Neuronal stem cell (in vitro differentiated cells): ENCODE measurements at regions not wholly inside any gene's neighbourhood (a gene's known extent, or its start where the extent isn't known, plus 50 kb on each side); places are given as distances from the start of the nearest gene placed in this dataset.

Experiments
- DNase-seq: peaks from one replicate; pipeline ENCODE4 v3.0.0-alpha.2; 2013; ENCODE audit warnings: low spot score
- H2AFZ ChIP-seq: one replicate; pipeline ENCODE4 v1.6.1; 2013; ENCODE audit warnings: mild to moderate bottlenecking, low read length, inconsistent platforms
- H2AK5ac ChIP-seq: 2 replicates; pipeline ENCODE4 v1.6.1; 2013; ENCODE audit warnings: low read depth, mild to moderate bottlenecking, inconsistent platforms, low read length, moderate library complexity, mixed read lengths
- H2BK120ac ChIP-seq: 2 replicates; pipeline ENCODE4 v1.6.1; 2013; ENCODE audit warnings: low read depth, mild to moderate bottlenecking, inconsistent platforms, low read length, moderate library complexity, mixed read lengths
- H2BK12ac ChIP-seq: one replicate; pipeline ENCODE4 v1.6.1; 2013; ENCODE audit warnings: low read length, inconsistent platforms
- H2BK15ac ChIP-seq: 2 replicates; pipeline ENCODE4 v1.6.1; 2013; ENCODE audit warnings: mild to moderate bottlenecking, low read length, inconsistent platforms, mixed read lengths
- H2BK5ac ChIP-seq: one replicate; pipeline ENCODE4 v1.6.1; 2013; ENCODE audit warnings: inconsistent platforms, mild to moderate bottlenecking, low read length, moderate library complexity
- H3K14ac ChIP-seq: one replicate; pipeline ENCODE4 v1.6.1; 2013; ENCODE audit warnings: low read length, inconsistent platforms
- H3K18ac ChIP-seq: 2 replicates; pipeline ENCODE4 v1.6.1; 2013; ENCODE audit warnings: low read length, inconsistent platforms
- H3K23ac ChIP-seq: 2 replicates; pipeline ENCODE4 v1.6.1; 2013; ENCODE audit warnings: low read depth, mild to moderate bottlenecking, mixed read lengths, low read length, inconsistent platforms; ENCODE audit not compliant: poor library complexity
- H3K27ac ChIP-seq: replicated peaks from 3 replicates; pipeline ENCODE4 v1.5.1; 2013; ENCODE audit warnings: low read length, inconsistent platforms
- H3K27me3 ChIP-seq, 3 experiments: 2 replicates each; pipeline ENCODE4 v1.6.1; 2013; ENCODE audit warnings: low read length in 3 of 3, mild to moderate bottlenecking in 2 of 3, inconsistent platforms in 1 of 3, low read depth in 1 of 3, mixed read lengths in 1 of 3, moderate library complexity in 1 of 3; ENCODE audit not compliant: control insufficient read depth in 3 of 3, insufficient read depth in 3 of 3
- H3K36me3 ChIP-seq, 2 donors: replicated peaks in 1 of 2; 2 replicates each; pipeline ENCODE4 v1.6.1; 2013; ENCODE audit warnings: low read length in 2 of 2; ENCODE audit not compliant: control insufficient read depth in 2 of 2, insufficient read depth in 2 of 2
- H3K4ac ChIP-seq: 2 replicates; pipeline ENCODE4 v1.6.1; 2013; ENCODE audit warnings: inconsistent platforms, mild to moderate bottlenecking, low read length, moderate library complexity
- H3K4me1 ChIP-seq, 2 donors: 1 replicate in 1 of 2; 2 replicates in 1 of 2; pipeline ENCODE4 v1.6.1; 2013; ENCODE audit warnings: low read length in 2 of 2, low read depth in 1 of 2; ENCODE audit not compliant: control insufficient read depth in 2 of 2, insufficient read depth in 1 of 2
- H3K4me2 ChIP-seq: one replicate; pipeline ENCODE4 v1.6.1; 2013; ENCODE audit warnings: mild to moderate bottlenecking, low read length, inconsistent platforms; ENCODE audit not compliant: insufficient read depth, poor library complexity, severe bottlenecking
- H3K4me3 ChIP-seq, 2 donors: 2 replicates each; pipeline ENCODE4 v1.5.1; 2013; ENCODE audit warnings: low read length in 2 of 2, mild to moderate bottlenecking in 2 of 2, inconsistent platforms in 1 of 2, moderate library complexity in 1 of 2
- H3K79me1 ChIP-seq: one replicate; pipeline ENCODE4 v1.6.1; 2013; ENCODE audit warnings: low read depth, mild to moderate bottlenecking, inconsistent platforms, low read length, moderate library complexity
- H3K9ac ChIP-seq: one replicate; pipeline ENCODE4 v1.6.1; 2013; ENCODE audit warnings: mild to moderate bottlenecking, low read depth, low read length, inconsistent platforms; ENCODE audit not compliant: poor library complexity
- H3K9me3 ChIP-seq, 2 donors: replicated peaks in 1 of 2; 2 replicates each; pipeline versions ENCODE3 to v1.6.1; 2013; ENCODE audit warnings: low read length in 2 of 2, mild to moderate bottlenecking in 2 of 2, inconsistent platforms in 1 of 2, low read depth in 1 of 2, mixed read lengths in 1 of 2, moderate library complexity in 1 of 2; ENCODE audit not compliant: control insufficient read depth in 2 of 2, insufficient read depth in 1 of 2
- H4K8ac ChIP-seq: one replicate; pipeline ENCODE4 v1.6.1; 2013; ENCODE audit warnings: low read depth, mild to moderate bottlenecking, inconsistent platforms, low read length, moderate library complexity
- H4K91ac ChIP-seq: one replicate; pipeline ENCODE4 v1.6.1; 2013; ENCODE audit warnings: low read length, low read depth, mild to moderate bottlenecking, inconsistent platforms; ENCODE audit not compliant: poor library complexity
- WGBS, 2 donors: extraction: QIAGEN DNeasy Blood & Tissue Kit; methylation state at CpG; one replicate each; pipeline ENCODE4 v1.1.7; 2013; ENCODE audit warnings: missing lambda C conversion rate in 2 of 2, mixed read lengths in 1 of 2; ENCODE audit not compliant: insufficient read length in 2 of 2, insufficient replicate concordance in 1 of 2; ENCODE audit errors: extremely low coverage in 2 of 2; 5-methylcytosine and 5-hydroxymethylcytosine counted together

DNA sequence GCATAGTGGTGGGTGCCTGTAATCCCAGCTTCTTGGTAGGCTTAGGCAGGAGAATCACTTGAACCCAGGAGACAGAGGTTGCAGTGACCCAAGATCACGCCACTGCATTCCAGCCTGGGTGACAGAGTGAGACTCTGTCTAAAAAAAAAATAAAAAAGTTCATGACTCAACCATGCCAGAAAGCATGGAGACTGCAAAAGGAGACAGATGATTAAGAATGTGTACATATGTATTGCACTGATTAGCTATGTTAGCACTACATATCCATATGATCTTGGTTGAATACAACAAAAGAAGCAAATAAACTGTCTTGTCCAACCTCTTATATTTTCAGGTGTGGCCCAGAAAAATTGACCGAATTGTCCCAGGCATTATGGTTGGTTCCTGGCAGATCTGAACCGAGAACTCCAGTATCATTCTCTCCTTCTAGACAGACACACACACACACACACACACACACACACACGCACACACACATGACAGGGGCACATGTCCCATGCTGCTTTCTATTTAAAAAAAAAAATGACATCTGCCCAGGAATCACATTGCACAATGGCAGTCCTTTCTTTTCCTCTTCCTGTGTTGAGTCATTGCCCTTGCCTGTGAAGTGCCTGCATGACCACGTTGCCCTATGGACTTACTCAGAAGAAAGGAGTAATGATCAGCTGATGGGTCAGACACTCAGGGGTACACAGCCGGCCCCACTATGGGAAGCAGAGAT lies 65.6 kb downstream of the MYCN start:
- Histone ChIP-seq H2BK5ac (no peak overlapping the region), H3K4me3 (no peak overlapping the region), H3K9me3 (peaks cover 3 to 8% of the 10 kb centered on the region in 2 donors), H3K4me2 (no peak overlapping the region), H2BK120ac (no peak overlapping the region), H2BK15ac (no peak overlapping the region), H3K14ac (no peak overlapping the region), H2AK5ac (no peak overlapping the region), H3K36me3 (no peaks in the 10 kb centered on the region), H4K91ac (no peak overlapping the region), H3K4ac (no peak overlapping the region), H3K18ac (no peak overlapping the region), H3K9ac (no peak overlapping the region), H2AFZ (peak overlapping the region; percentile 45), H4K8ac (no peak overlapping the region), H3K79me1 (no peaks in the 10 kb centered on the region), H3K4me1 (peaks cover 5 to 10% of the 10 kb centered on the region in 2 donors), H3K27ac (no peak overlapping the region), H3K23ac (no peak overlapping the region), H3K27me3 (no peaks in the 10 kb centered on the region), H2BK12ac (no peak overlapping the region)
- no peak for DNase-seq
- WGBS, 2 donors: no CpG with 5 or more reads among the region's 6 CpGs

- no peaks in the 10 kb centered on the region for H3K36me3 ChIP-seq
- DNase-seq: no peak
- no peak overlapping the region for H2BK12ac ChIP-seq
- no peak overlapping the region for H3K4ac ChIP-seq
- H4K8ac ChIP-seq: no peak overlapping the region
- H4K91ac ChIP-seq: no peak overlapping the region
- no peak overlapping the region for H3K4me3 ChIP-seq
- WGBS, 2 donors: no CpG with 5 or more reads among the region's 2 CpGs
- no peak overlapping the region for H2AK5ac ChIP-seq
- no peak overlapping the region for H3K18ac ChIP-seq
- no peak overlapping the region for H3K4me2 ChIP-seq
- H3K79me1 ChIP-seq: no peaks in the 10 kb centered on the region
- H3K27ac ChIP-seq: no peak overlapping the region
- no peaks in the 10 kb centered on the region for H3K27me3 ChIP-seq
- no peak overlapping the region for H3K23ac ChIP-seq
- no peak overlapping the region for H2AFZ ChIP-seq
- H3K9ac ChIP-seq: no peak overlapping the region
- peaks cover 3 to 8% of the 10 kb centered on the region in 2 donors for H3K9me3 ChIP-seq
- H2BK120ac ChIP-seq: no peak overlapping the region
- H3K14ac ChIP-seq: no peak overlapping the region
- no peak overlapping the region for H2BK15ac ChIP-seq
- peaks cover 5 to 10% of the 10 kb centered on the region in 2 donors for H3K4me1 ChIP-seq
- H2BK5ac ChIP-seq: no peak overlapping the region
Observed at GRCh38 chr2:16005389-16005788, 65.0 kb downstream of the MYCN start.

DNA sequence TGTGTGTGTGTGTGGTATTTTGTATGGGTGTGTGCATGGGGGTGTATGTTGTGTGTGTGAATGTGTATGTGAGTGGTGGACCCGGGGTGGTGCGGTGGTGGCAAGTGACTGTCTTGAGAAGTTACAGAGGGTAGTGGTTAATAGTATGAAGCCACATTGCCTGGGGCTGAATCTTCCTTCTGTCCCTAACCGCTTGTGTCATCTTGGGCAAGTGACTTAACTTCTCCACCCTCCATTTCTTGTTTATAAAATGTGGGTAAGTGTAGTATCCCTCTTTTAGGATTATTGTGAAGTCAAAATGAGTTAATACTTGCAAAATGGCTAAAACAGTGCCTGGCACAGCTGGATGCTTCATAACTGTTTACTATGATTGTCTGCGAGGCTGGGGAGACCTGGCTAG lies 63.5 kb downstream of the MYCN start:
- no CpG with 5 or more reads among the region's 4 CpGs for WGBS, 2 donors

DNA sequence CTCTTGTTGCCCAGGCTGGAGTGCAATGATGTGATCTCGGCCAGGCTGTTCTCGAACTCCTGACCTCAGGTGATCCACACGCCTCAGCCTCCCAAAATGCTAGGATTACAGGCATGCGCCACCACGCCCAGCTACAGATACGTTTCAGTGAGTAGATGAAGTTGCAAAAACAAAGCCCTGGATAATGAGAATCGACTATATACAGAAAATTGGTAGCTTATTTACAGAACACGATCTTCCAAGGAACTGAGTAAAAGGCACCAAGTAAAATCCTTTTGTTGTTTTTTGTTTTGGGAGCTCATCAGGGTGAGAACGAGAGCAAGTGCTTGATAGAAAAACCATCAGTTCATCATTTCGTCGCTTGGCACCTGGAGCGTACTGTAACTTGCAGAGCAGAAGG lies 62.8 kb downstream of the MYCN start:
- Histone ChIP-seq H4K91ac (no peak overlapping the region), H3K4me3 (no peak overlapping the region), H3K79me1 (no peaks in the 10 kb centered on the region), H3K14ac (no peak overlapping the region), H3K23ac (no peak overlapping the region), H2AK5ac (no peak overlapping the region), H3K9me3 (peaks cover 3 to 8% of the 10 kb centered on the region in 2 donors), H3K18ac (no peak overlapping the region), H4K8ac (no peak overlapping the region), H3K4me2 (no peak overlapping the region), H2BK15ac (no peak overlapping the region), H3K27me3 (no peaks in the 10 kb centered on the region), H2BK12ac (no peak overlapping the region), H3K4ac (no peak overlapping the region), H3K36me3 (no peaks in the 10 kb centered on the region), H3K27ac (no peak overlapping the region), H2BK5ac (no peak overlapping the region), H3K4me1 (peaks cover 7 to 10% of the 10 kb centered on the region in 2 donors), H2AFZ (no peak overlapping the region), H3K9ac (no peak overlapping the region), H2BK120ac (no peak overlapping the region)
- WGBS, 2 donors: no CpG with 5 or more reads among the region's 12 CpGs
- no peak for DNase-seq

More for the DNA sequence above, 63.5 kb downstream of the MYCN start:
- no peak overlapping the region for H3K18ac ChIP-seq
- H3K9ac ChIP-seq: no peak overlapping the region
- H3K23ac ChIP-seq: no peak overlapping the region
- H3K27me3 ChIP-seq: no peaks in the 10 kb centered on the region
- peaks cover 3 to 8% of the 10 kb centered on the region in 2 donors for H3K9me3 ChIP-seq
- H2AFZ ChIP-seq: no peak overlapping the region
- no peaks in the 10 kb centered on the region for H3K36me3 ChIP-seq
- H4K91ac ChIP-seq: no peak overlapping the region
- no peak overlapping the region for H3K4ac ChIP-seq
- H2AK5ac ChIP-seq: no peak overlapping the region
- H3K4me3 ChIP-seq: no peak overlapping the region
- no peak overlapping the region for H2BK120ac ChIP-seq
- H2BK15ac ChIP-seq: no peak overlapping the region
- no peak overlapping the region for H3K4me2 ChIP-seq
- no peak overlapping the region for H3K14ac ChIP-seq
- no peak overlapping the region for H2BK5ac ChIP-seq
- no peak overlapping the region for H4K8ac ChIP-seq
- no peak overlapping the region for H3K27ac ChIP-seq
- H3K4me1 ChIP-seq: peaks cover 7 to 10% of the 10 kb centered on the region in 2 donors
- no peaks in the 10 kb centered on the region for H3K79me1 ChIP-seq
- H2BK12ac ChIP-seq: no peak overlapping the region
- no peak for DNase-seq
